Activated CD8-positive, alpha-beta memory T cell treated with anti-CD3 and anti-CD28 coated beads, Interleukin-2, amount 10 ng/mL, durations not matched to agents 7 days and 5 days (primary cell): ENCODE measurements at regions not wholly inside any gene's neighbourhood (a gene's known extent, or its start where the extent isn't known, plus 50 kb on each side); places are given as distances from the start of the nearest gene placed in this dataset.
"Not testable (repeated sequence)": the region's sequence is repeated elsewhere in the genome, so short reads cannot be mapped to it uniquely, and the experiment has no call there.

Experiments used
- ATAC-seq: fragments of 150-1000 bp; cut with Tn5 transposase; one replicate; pipeline ENCODE4 v1.10.0; 2021; ENCODE audit warnings: moderate library complexity
- CTCF ChIA-PET: fragments of 350-600 bp; sonication (Branson Sonifier 250); formaldehyde crosslinking; loops from one replicate; lab custom pipeline; 2021; ENCODE audit warnings: antibody characterized with exemption; lab: Charles Lee
- DNase-seq: peaks from one replicate; pipeline ENCODE4 v3.0.0-alpha.2; 2020
- H3K27ac Mint-ChIP-seq: one replicate; pipeline ENCODE4 v1.8.0; 2021; ENCODE audit warnings: mild to moderate bottlenecking, mixed read lengths
- H3K27me3 Mint-ChIP-seq: one replicate; pipeline ENCODE4 v1.8.0; 2021; ENCODE audit warnings: mixed read lengths
- H3K36me3 Mint-ChIP-seq: one replicate; pipeline ENCODE4 v1.8.0; 2021; ENCODE audit warnings: mild to moderate bottlenecking, mixed read lengths
- H3K4me1 Mint-ChIP-seq: one replicate; pipeline ENCODE4 v1.8.0; 2021; ENCODE audit warnings: mixed read lengths
- H3K4me3 Mint-ChIP-seq: one replicate; pipeline ENCODE4 v1.8.0; 2021; ENCODE audit warnings: mild to moderate bottlenecking, moderate library complexity, mixed read lengths
- H3K9me3 Mint-ChIP-seq: one replicate; pipeline ENCODE4 v1.8.0; 2022; ENCODE audit warnings: low read depth, mixed read lengths

- Mint-ChIP-seq H3K4me3 (no peak overlapping the region), H3K9me3 (peaks cover 12% of the 10 kb centered on the region), H3K27me3 (no peaks in the 10 kb centered on the region), H3K36me3 (peaks cover 1% of the 10 kb centered on the region), H3K4me1 (no peaks in the 10 kb centered on the region), H3K27ac (no peak overlapping the region)
- CTCF ChIA-PET, result no interaction called here
- no peak for ATAC-seq
- no peak for DNase-seq
These were observed 118.5 kb upstream of the LGR5 start for GRCh38 chr12:71321130-71321529.

DNA sequence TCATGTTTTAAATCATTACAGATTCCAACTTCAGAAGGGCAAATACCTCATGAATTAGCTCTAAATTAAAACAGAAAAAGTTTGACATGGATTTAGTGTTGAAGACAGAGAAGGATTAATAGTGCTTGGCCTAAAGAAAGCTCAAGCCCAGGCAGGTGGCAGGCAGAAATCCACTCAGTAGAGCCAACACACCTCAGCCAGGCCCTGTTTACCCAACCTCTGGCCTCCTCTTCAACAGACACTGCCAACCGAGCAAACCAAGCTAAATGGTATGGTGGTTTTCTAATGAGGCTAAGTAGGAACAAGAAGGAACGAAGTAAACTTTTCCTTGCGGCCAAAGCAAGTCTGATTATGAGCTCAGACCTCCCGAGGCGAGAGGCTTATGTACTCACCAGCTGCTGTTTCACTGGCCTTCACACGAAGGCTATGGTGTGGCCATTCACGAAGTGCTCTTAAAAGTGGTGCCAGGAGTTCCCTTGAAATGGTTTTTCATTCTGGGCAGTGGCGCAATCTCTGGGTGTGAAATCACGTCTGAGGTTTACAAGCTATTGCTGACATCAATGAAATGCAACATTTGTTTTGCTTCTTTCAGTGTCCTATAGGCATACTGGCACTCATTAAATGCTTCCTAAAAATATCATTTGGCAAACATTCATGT, 124.1 kb upstream of the LGR5 start:
- Mint-ChIP-seq H3K27ac (no peak overlapping the region), H3K9me3 (peaks cover 3% of the 10 kb centered on the region), H3K4me1 (no peaks in the 10 kb centered on the region), H3K36me3 (no peaks in the 10 kb centered on the region), H3K4me3 (no peak overlapping the region), H3K27me3 (no peaks in the 10 kb centered on the region)
- ATAC-seq, result no peak
- CTCF ChIA-PET, result no interaction called here
- DNase-seq, result no peak

- Mint-ChIP-seq H3K27me3 (no peaks in the 10 kb centered on the region), H3K36me3 (no peaks in the 10 kb centered on the region), H3K4me3 (no peak overlapping the region), H3K27ac (no peak overlapping the region), H3K9me3 (no peaks in the 10 kb centered on the region), H3K4me1 (no peaks in the 10 kb centered on the region)
- CTCF ChIA-PET, result no interaction called here
- ATAC-seq (no peak), DNase-seq (no peak)
These were observed 126.7 kb upstream of the LGR5 start for GRCh38 chr12:71312768-71313403.

- H3K9me3 Mint-ChIP-seq, DNase-seq, H3K36me3 Mint-ChIP-seq, H3K27ac Mint-ChIP-seq, H3K27me3 Mint-ChIP-seq, H3K4me1 Mint-ChIP-seq, CTCF ChIA-PET, ATAC-seq, H3K4me3 Mint-ChIP-seq: not testable (repeated sequence)
These were observed 128.0 kb upstream of the LGR5 start for GRCh38 chr12:71311611-71312010.

DNA sequence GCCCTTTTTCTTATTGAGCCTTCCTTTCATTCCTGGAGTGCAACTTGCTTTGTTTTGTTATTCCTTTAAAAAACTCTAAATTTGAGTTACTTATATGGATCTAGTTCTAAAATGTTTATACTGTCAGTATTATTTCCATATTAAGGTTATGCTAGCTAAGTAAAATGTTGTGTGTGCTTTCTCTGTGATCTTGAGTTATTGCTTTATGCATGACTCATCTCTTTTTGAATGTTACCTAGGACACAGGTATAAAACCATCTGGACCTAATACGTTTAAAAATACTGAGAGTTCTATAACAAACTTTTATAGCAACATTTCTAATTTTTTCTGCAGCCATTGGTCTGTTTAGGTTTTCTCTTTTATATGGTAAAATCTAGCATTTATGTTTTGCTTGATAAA, 132.8 kb upstream of the LGR5 start:
- Mint-ChIP-seq H3K4me3 (no peak overlapping the region), H3K27ac (no peak overlapping the region), H3K4me1 (no peaks in the 10 kb centered on the region), H3K27me3 (no peaks in the 10 kb centered on the region), H3K36me3 (no peaks in the 10 kb centered on the region), H3K9me3 (no peaks in the 10 kb centered on the region)
- CTCF ChIA-PET, result no interaction called here
- ATAC-seq (no peak), DNase-seq (no peak)

- Mint-ChIP-seq H3K27ac (no peak overlapping the region), H3K9me3 (no peaks in the 10 kb centered on the region), H3K27me3 (no peaks in the 10 kb centered on the region), H3K36me3 (no peaks in the 10 kb centered on the region), H3K4me3 (no peak overlapping the region), H3K4me1 (no peaks in the 10 kb centered on the region)
- no peak for DNase-seq
- CTCF ChIA-PET, result no interaction called here
- no peak for ATAC-seq
These were observed 135.3 kb upstream of the LGR5 start for GRCh38 chr12:71304306-71304705.

DNA sequence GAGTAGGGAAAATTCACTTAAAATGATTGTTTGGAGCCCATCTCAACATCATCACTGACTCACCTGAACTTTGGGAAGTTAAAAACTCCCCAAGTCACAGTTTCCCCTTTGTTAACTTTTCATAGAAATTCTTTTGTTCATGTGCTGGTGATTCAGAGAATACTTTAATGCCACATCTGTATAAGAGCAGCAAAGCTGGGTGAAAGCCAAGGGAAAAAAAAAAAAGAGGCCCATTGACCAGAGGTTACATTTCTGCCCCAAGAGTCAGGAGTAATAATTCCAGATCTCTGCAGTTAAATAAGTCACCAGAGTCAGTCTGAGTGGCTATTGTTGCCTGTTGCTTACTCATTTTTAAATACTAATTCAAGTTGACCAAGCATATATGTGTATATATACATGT, 136.4 kb upstream of the LGR5 start:
- Mint-ChIP-seq H3K4me3 (no peak overlapping the region), H3K36me3 (no peaks in the 10 kb centered on the region), H3K4me1 (no peaks in the 10 kb centered on the region), H3K27me3 (no peaks in the 10 kb centered on the region), H3K9me3 (no peaks in the 10 kb centered on the region), H3K27ac (no peak overlapping the region)
- ATAC-seq (no peak), DNase-seq (no peak)
- CTCF ChIA-PET, result no interaction called here

DNA sequence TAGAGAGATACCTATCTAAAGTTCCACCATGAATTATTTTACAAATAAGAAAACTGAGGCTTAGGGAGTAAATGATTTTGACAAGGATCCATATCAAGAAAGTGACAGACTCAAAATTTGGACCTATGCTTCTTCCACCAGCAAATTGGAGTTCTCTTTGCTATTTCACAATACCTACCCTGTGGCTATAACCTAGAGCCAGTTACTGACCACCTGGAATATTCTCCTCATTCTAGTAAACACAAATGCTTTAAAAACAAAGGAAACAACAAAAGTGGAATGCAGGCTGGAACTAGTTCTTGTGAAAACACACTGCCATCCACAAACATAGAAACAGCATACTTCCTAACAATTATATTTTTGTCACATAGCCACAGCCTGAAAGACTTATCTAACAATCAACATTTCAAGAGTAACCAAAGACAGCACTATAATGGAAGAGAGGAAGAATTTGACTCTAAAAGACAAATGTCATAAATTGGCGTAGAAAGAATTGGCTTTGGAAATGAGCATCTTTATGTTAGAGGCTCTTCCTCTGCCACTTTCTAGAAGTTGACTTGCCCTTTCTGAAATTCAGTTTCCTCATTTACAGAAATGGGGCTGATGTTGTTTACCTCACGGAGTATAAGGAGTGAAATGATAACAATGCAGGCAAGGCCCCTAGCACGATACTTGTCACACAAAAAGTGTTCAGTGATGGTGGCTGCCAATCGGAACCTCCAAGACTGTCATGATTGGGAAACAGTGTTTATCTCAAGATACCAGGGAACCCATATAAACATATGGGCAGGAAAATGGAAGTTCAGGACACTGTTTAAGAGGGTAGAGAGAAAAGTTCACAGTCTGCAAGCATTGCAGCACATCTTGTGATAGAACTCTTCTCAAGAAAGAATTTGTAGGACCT, 138.6 kb upstream of the LGR5 start:
- ATAC-seq (no peak), DNase-seq (no peak)
- no peak overlapping the region for H3K4me3 Mint-ChIP-seq
- H3K9me3 Mint-ChIP-seq, result no peaks in the 10 kb centered on the region
- CTCF ChIA-PET, result no interaction called here
- no peaks in the 10 kb centered on the region for H3K4me1 Mint-ChIP-seq
- H3K36me3 Mint-ChIP-seq, result no peaks in the 10 kb centered on the region
- H3K27me3 Mint-ChIP-seq, result no peaks in the 10 kb centered on the region
- H3K27ac Mint-ChIP-seq, result no peak overlapping the region

DNA sequence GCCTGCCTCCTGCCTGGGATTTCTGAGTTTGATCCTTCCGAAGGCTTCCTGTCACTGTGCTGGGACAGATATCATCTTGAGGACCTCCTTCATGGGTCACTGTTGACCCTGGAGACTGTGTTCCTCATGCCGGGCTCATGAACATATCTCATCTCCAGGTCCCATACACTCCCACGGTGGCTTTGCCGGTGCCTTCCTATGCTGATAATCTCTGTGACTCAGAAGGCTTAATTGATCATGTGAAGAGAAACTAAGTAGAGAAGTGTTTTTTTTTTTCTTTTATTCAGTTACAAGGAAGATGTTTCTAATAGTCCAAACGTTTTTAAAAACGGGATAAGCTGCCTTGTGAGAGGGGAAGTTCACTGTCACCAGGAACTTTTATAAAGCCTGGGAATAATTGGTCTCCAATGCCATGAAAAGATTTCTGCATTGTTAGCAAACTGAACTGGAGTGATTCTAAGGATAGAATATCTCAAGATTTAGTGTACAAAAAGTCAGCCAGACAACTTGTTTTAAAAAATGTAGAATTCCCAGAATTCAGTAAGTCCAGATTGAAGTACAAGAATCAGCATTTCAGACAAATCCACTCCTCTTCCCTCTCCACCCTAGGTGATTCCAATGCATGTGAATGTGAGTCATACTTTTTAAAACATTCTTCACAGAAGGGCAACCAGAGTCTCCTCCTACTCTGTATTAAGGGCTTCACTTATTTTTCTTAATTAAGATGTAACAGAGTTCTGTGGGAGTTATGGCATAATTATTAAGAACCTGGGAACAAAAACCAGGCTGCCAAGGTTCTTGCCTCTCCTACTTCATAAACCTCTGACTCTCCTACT, 139.8 kb upstream of the LGR5 start:
- DNase-seq (no peak), ATAC-seq (no peak)
- no peaks in the 10 kb centered on the region for H3K36me3 Mint-ChIP-seq
- H3K27ac Mint-ChIP-seq, result no peak overlapping the region
- no peak overlapping the region for H3K4me3 Mint-ChIP-seq
- H3K9me3 Mint-ChIP-seq, result no peaks in the 10 kb centered on the region
- CTCF ChIA-PET, result no interaction called here
- no peaks in the 10 kb centered on the region for H3K4me1 Mint-ChIP-seq
- H3K27me3 Mint-ChIP-seq, result no peaks in the 10 kb centered on the region

DNA sequence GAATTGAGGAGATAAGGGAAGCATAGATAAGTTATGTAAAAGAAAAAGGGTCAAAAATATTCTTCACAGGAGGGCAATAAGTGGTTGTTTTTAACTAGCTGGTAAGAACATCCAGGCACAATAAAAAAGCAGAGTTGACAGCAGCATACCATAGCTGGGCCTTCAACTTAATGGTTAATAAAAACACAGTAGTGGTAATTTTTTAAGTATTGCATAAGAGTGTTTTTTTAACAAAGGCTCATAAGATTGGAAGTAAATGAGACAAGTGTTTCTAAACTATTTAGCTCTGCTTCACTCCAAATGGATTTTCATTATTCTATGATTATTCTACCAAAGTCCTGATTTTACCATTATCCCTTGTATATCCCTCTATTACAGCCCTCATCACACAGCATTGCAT, 140.1 kb upstream of the TSPAN8 start:
- CTCF ChIA-PET, result no interaction called here
- Mint-ChIP-seq H3K36me3 (no peaks in the 10 kb centered on the region), H3K27me3 (no peaks in the 10 kb centered on the region), H3K9me3 (peaks cover 3% of the 10 kb centered on the region), H3K4me3 (no peak overlapping the region), H3K4me1 (no peaks in the 10 kb centered on the region), H3K27ac (no peak overlapping the region)
- DNase-seq (no peak), ATAC-seq (no peak)

DNA sequence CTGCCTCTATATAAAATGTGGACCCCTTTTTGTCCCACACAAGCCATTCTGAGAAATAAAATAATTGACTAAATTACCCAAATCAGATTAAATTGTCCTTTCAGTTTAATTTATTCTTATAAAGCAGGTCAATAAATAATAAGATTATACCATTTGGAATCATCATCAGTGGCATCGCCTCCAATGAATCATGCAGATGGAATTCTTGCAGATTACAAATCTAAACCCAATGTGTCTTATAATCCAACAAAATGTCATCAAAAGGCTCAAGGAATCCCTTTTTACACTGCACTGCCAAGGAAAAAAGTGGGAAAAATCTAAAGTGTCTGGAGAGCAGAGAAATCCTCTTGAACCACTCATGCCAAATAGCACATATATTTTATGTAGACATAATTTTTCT, 138.2 kb upstream of the TSPAN8 start:
- CTCF ChIA-PET, result no interaction called here
- ATAC-seq, result no peak

GRCh38 chr12:71291746-71292145, 133.9 kb upstream of the TSPAN8 start:
- Mint-ChIP-seq H3K9me3 (peaks cover 12% of the 10 kb centered on the region), H3K36me3 (no peaks in the 10 kb centered on the region), H3K4me3 (no peak overlapping the region), H3K27me3 (no peaks in the 10 kb centered on the region), H3K4me1 (no peaks in the 10 kb centered on the region), H3K27ac (no peak overlapping the region)
- ATAC-seq, result no peak
- CTCF ChIA-PET, result no interaction called here
- DNase-seq, result no peak

More for the DNA sequence above, 138.2 kb upstream of the TSPAN8 start:
- Mint-ChIP-seq H3K27ac (no peak overlapping the region), H3K27me3 (no peaks in the 10 kb centered on the region), H3K36me3 (no peaks in the 10 kb centered on the region), H3K4me1 (no peaks in the 10 kb centered on the region), H3K4me3 (no peak overlapping the region), H3K9me3 (peaks cover 9% of the 10 kb centered on the region)
- no peak for DNase-seq

GRCh38 chr12:71283883-71284282, 126.1 kb upstream of the TSPAN8 start:
- no peaks in the 10 kb centered on the region for H3K27me3 Mint-ChIP-seq
- CTCF ChIA-PET, result no interaction called here
- no peak for DNase-seq
- no peak overlapping the region for H3K4me3 Mint-ChIP-seq
- no peaks in the 10 kb centered on the region for H3K4me1 Mint-ChIP-seq
- no peak overlapping the region for H3K27ac Mint-ChIP-seq
- H3K36me3 Mint-ChIP-seq, result no peaks in the 10 kb centered on the region
- no peak for ATAC-seq
- H3K9me3 Mint-ChIP-seq, result no peaks in the 10 kb centered on the region
